K562 (cell line): ENCODE measurements at regions not wholly inside any gene's neighbourhood (a gene's known extent, or its start where the extent isn't known, plus 50 kb on each side); places are given as distances from the start of the nearest gene placed in this dataset.

Experiments
- ATF2 ChIP-seq: sonication (generic); formaldehyde crosslinking; IDR thresholded peaks from 2 replicates; pipeline ENCODE4 v1.8.1; 2022; ENCODE audit warnings: missing genetic modification reagents
- CTCF ChIP-seq, 3 experiments: IDR thresholded peaks in 2 of 3; conservative IDR thresholded peaks in 1 of 3; 2 replicates each; pipeline ENCODE4 v1.5.1; 2011 to 2012; ENCODE audit warnings: low read length in 3 of 3, mild to moderate bottlenecking in 3 of 3, control low read depth in 2 of 3, improper control_type of control experiment in 1 of 3, inconsistent platforms in 1 of 3, low read depth in 1 of 3, mixed read lengths in 1 of 3, moderate library complexity in 1 of 3; ENCODE audit not compliant: insufficient read depth in 2 of 3
- ETV5 ChIP-seq: sonication (generic); formaldehyde crosslinking; IDR thresholded peaks from 2 replicates; pipeline ENCODE4 v1.4.0; 2020; ENCODE audit warnings: low read depth, mild to moderate bottlenecking, missing genetic modification reagents
- GABPB1 ChIP-seq: sonication (generic); formaldehyde crosslinking; IDR thresholded peaks from 2 replicates; pipeline ENCODE4 v1.8.0; 2022; ENCODE audit warnings: mild to moderate bottlenecking, missing genetic modification reagents
- ID3 ChIP-seq, 2 experiments: fragments of 250-450 bp in 1 of 2; fragments of 450-650 bp in 1 of 2; sonication (Bioruptor Pico) in 1 of 2; IDR thresholded peaks; 2 replicates each; pipeline versions ENCODE4 v1.6.1 to v1.8.0; 2016 to 2021; ENCODE audit warnings: mild to moderate bottlenecking in 2 of 2, moderate library complexity in 2 of 2, missing compliant biosample characterization in 1 of 2, missing genetic modification characterization in 1 of 2
- MAZ ChIP-seq, 2 experiments: fragments of 450-650 bp in 1 of 2; sonication (generic) in 1 of 2; formaldehyde crosslinking; IDR thresholded peaks in 1 of 2; conservative IDR thresholded peaks in 1 of 2; 2 replicates each; pipeline versions ENCODE4 v1.4.0 to v1.5.0; 2020; ENCODE audit warnings: mild to moderate bottlenecking in 1 of 2, missing genetic modification reagents in 1 of 2
- MYC ChIP-seq, 2 experiments: fragments of 250-450 bp in 1 of 2; sonication (Bioruptor Pico) in 1 of 2; IDR thresholded peaks; 2 replicates each; pipeline versions ENCODE4 v1.5.1 to v1.6.1; 2012 to 2021; ENCODE audit warnings: low read depth in 2 of 2, borderline replicate concordance in 1 of 2, improper control_type of control experiment in 1 of 2, low read length in 1 of 2, mild to moderate bottlenecking in 1 of 2, moderate library complexity in 1 of 2
- MYNN ChIP-seq, 2 experiments: sonication (generic); formaldehyde crosslinking in 1 of 2; IDR thresholded peaks; 2 replicates each; pipeline versions ENCODE4 v1.5.0 to v1.6.1; 2016 to 2020; ENCODE audit warnings: antibody characterized with exemption in 1 of 2, missing genetic modification reagents in 1 of 2
- PATZ1 ChIP-seq: fragments of 250-450 bp; sonication (Bioruptor Pico); IDR thresholded peaks from 2 replicates; pipeline ENCODE4 v1.5.0; 2020; ENCODE audit warnings: mild to moderate bottlenecking, borderline replicate concordance
- RBM39 ChIP-seq: fragments of 200-400 bp; formaldehyde crosslinking; optimal IDR thresholded peaks from 2 replicates; pipeline ENCODE3; 2018; ENCODE audit warnings: low read depth, low read length
- SIN3A ChIP-seq, 2 experiments: fragments of 150-350 bp in 1 of 2; IDR thresholded peaks; 2 replicates each; pipeline ENCODE4 v1.6.1; 2011 to 2016; ENCODE audit warnings: borderline replicate concordance in 2 of 2, low read depth in 2 of 2, low read length in 2 of 2, mild to moderate bottlenecking in 2 of 2, moderate library complexity in 2 of 2; ENCODE audit not compliant: control insufficient read depth in 1 of 2
- ZBTB17 ChIP-seq: fragments of 450-650 bp; formaldehyde crosslinking; IDR thresholded peaks from 2 replicates; pipeline ENCODE4 v1.4.0; 2020; ENCODE audit warnings: mild to moderate bottlenecking
- ZNF121 ChIP-seq: sonication (generic); formaldehyde crosslinking; conservative IDR thresholded peaks from 2 replicates; pipeline ENCODE4 v1.8.0; 2022; ENCODE audit warnings: missing genetic modification reagents

GRCh38 chr6:105713474-105714118, 310.7 kb upstream of the PREP start:
- no peak for TF ChIP-seq MYC (IDR thresholded peaks at IDR 0.05; ENCODE audit: low read depth, low read length)
- TF ChIP-seq MYC (CRISPR knock-in tag; IDR thresholded peaks at IDR 0.05; ENCODE audit: borderline replicate concordance, low read depth) = no peak
- no peak for TF ChIP-seq ID3 (CRISPR knock-in tag; IDR thresholded peaks at IDR 0.05)
- no peak for TF ChIP-seq ID3 (tag; IDR thresholded peaks at IDR 0.05)
- no peak for TF ChIP-seq ZBTB17 (CRISPR knock-in tag)
- TF ChIP-seq ZNF121 (CRISPR knock-in tag) = no peak
- no peak for TF ChIP-seq ATF2 (CRISPR knock-in tag)
- no peak for TF ChIP-seq CTCF (IDR thresholded peaks at IDR 0.05 in 2 of 3, conservative IDR thresholded peaks at IDR 0.05 in 1 of 3; ENCODE audit: insufficient read depth in 2 of 3, low read depth in 1 of 3, low read length in 3 of 3)
- no peak for TF ChIP-seq RBM39
- no peak for TF ChIP-seq SIN3A (IDR thresholded peaks at IDR 0.05; ENCODE audit: borderline replicate concordance in 2 of 2, control insufficient read depth in 1 of 2, low read depth in 2 of 2, low read length in 2 of 2)
- TF ChIP-seq ETV5 (CRISPR knock-in tag) = no peak
- no peak for TF ChIP-seq GABPB1 (CRISPR knock-in tag)
- no peak for TF ChIP-seq MYNN (IDR thresholded peaks at IDR 0.05)
- TF ChIP-seq MYNN (CRISPR knock-in tag; IDR thresholded peaks at IDR 0.05) = no peak
- TF ChIP-seq MAZ (CRISPR knock-in tag; conservative IDR thresholded peaks at IDR 0.05 in 1 of 2, IDR thresholded peaks at IDR 0.05 in 1 of 2) = no peak
- no peak for TF ChIP-seq PATZ1 (CRISPR knock-in tag)
